GM12878 (cell line): ENCODE measurements at regions not wholly inside any gene's neighbourhood (a gene's known extent, or its start where the extent isn't known, plus 50 kb on each side); places are given as distances from the start of the nearest gene placed in this dataset.

Source experiments
- CEBPZ ChIP-seq: fragments of 150-350 bp; IDR thresholded peaks from 2 replicates; pipeline ENCODE4 v1.6.1; 2016; ENCODE audit warnings: low read depth, low read length
- ELK1 ChIP-seq: IDR thresholded peaks from 2 replicates; pipeline ENCODE4 v1.6.1; 2012; ENCODE audit warnings: low read depth, low read length, improper control_type of control experiment
- FOXM1 ChIP-seq: IDR thresholded peaks from 2 replicates; pipeline ENCODE4 v1.6.1; 2012; ENCODE audit warnings: low read depth, mild to moderate bottlenecking, inconsistent platforms, low read length, moderate library complexity
- GABPA ChIP-seq: IDR thresholded peaks from 2 replicates; pipeline ENCODE4 v1.6.1; 2014; ENCODE audit warnings: antibody characterized with exemption, low read depth, mild to moderate bottlenecking, inconsistent platforms
- IKZF1 ChIP-seq: fragments of 450-650 bp; conservative IDR thresholded peaks from 2 replicates; pipeline ENCODE4 v1.6.1; 2017; ENCODE audit warnings: antibody characterized with exemption, mild to moderate bottlenecking
- KAT2A ChIP-seq: conservative IDR thresholded peaks from 2 replicates; pipeline ENCODE4 v1.6.1; 2011; ENCODE audit warnings: low read depth, low read length; ENCODE audit not compliant: control insufficient read depth
- KDM1A ChIP-seq: fragments of 200-600 bp; sonication (generic); IDR thresholded peaks from 2 replicates; pipeline ENCODE4 v1.6.1; 2016; ENCODE audit warnings: borderline replicate concordance
- MYC ChIP-seq: IDR thresholded peaks from 2 replicates; pipeline ENCODE4 v1.6.1; 2011; ENCODE audit warnings: mild to moderate bottlenecking, low read length, moderate library complexity, inconsistent platforms; ENCODE audit not compliant: insufficient read depth, insufficient replicate concordance, insufficient read length, severe bottlenecking
- NFXL1 ChIP-seq: fragments of 450-650 bp; IDR thresholded peaks from 2 replicates; pipeline ENCODE4 v1.6.1; 2017; ENCODE audit warnings: antibody characterized with exemption, mild to moderate bottlenecking, borderline replicate concordance
- PAX5 ChIP-seq: IDR thresholded peaks from 2 replicates; pipeline ENCODE4 v1.6.1; 2011; ENCODE audit warnings: low read depth, low read length, borderline replicate concordance
- PBX3 ChIP-seq: IDR thresholded peaks from 2 replicates; pipeline ENCODE4 v1.6.1; 2011; ENCODE audit warnings: mild to moderate bottlenecking, low read depth, low read length, moderate library complexity; ENCODE audit not compliant: insufficient replicate concordance
- RCOR1 ChIP-seq: conservative IDR thresholded peaks from 2 replicates; pipeline ENCODE4 v1.6.1; 2012; ENCODE audit warnings: low read depth, low read length, improper control_type of control experiment
- SKIL ChIP-seq: fragments of 450-650 bp; IDR thresholded peaks from 2 replicates; pipeline ENCODE4 v1.6.1; 2017; ENCODE audit warnings: mild to moderate bottlenecking, low read depth, inconsistent platforms; ENCODE audit not compliant: poor library complexity, severe bottlenecking
- SMC3 ChIP-seq: IDR thresholded peaks from 2 replicates; pipeline ENCODE4 v1.6.1; 2011; ENCODE audit warnings: low read length, improper control_type of control experiment, borderline replicate concordance
- STAT3 ChIP-seq: IDR thresholded peaks from 2 replicates; pipeline ENCODE4 v1.6.1; 2011; ENCODE audit warnings: low read depth, low read length, improper control_type of control experiment
- WRNIP1 ChIP-seq: IDR thresholded peaks from 2 replicates; pipeline ENCODE4 v1.6.1; 2011; ENCODE audit warnings: low read depth, low read length, improper control_type of control experiment, borderline replicate concordance
- ZBED1 ChIP-seq: IDR thresholded peaks from 2 replicates; pipeline ENCODE4 v1.6.1; 2016; ENCODE audit warnings: borderline replicate concordance
- TF ChIP-seq, protein P1 (sequence below): fragments of 450-650 bp; IDR thresholded peaks from 2 replicates; pipeline ENCODE4 v1.6.1; 2016; ENCODE audit warnings: mild to moderate bottlenecking
- TF ChIP-seq, protein P2 (sequence below): fragments of 150-350 bp; IDR thresholded peaks from 2 replicates; pipeline ENCODE4 v1.6.1; 2014; ENCODE audit warnings: mild to moderate bottlenecking, low read depth, low read length

- TF ChIP-seq SKIL (no peak), IKZF1 (peak; percentile 65), PBX3 (no peak), FOXM1 (no peak), ELK1 (no peak), RCOR1 (no peak), CEBPZ (no peak), GABPA (no peak), MYC (no peak), NFXL1 (no peak), STAT3 (no peak), KAT2A (no peak), KDM1A (no peak), PAX5 (no peak), SMC3 (no peak; the same call in 1 of the 2 replicates), WRNIP1 (no peak), ZBED1 (no peak)
- TF ChIP-seq, protein P1, sequence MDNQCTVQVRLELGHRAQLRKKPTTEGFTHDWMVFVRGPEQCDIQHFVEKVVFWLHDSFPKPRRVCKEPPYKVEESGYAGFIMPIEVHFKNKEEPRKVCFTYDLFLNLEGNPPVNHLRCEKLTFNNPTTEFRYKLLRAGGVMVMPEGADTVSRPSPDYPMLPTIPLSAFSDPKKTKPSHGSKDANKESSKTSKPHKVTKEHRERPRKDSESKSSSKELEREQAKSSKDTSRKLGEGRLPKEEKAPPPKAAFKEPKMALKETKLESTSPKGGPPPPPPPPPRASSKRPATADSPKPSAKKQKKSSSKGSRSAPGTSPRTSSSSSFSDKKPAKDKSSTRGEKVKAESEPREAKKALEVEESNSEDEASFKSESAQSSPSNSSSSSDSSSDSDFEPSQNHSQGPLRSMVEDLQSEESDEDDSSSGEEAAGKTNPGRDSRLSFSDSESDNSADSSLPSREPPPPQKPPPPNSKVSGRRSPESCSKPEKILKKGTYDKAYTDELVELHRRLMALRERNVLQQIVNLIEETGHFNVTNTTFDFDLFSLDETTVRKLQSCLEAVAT: no peak
- TF ChIP-seq, protein P2, sequence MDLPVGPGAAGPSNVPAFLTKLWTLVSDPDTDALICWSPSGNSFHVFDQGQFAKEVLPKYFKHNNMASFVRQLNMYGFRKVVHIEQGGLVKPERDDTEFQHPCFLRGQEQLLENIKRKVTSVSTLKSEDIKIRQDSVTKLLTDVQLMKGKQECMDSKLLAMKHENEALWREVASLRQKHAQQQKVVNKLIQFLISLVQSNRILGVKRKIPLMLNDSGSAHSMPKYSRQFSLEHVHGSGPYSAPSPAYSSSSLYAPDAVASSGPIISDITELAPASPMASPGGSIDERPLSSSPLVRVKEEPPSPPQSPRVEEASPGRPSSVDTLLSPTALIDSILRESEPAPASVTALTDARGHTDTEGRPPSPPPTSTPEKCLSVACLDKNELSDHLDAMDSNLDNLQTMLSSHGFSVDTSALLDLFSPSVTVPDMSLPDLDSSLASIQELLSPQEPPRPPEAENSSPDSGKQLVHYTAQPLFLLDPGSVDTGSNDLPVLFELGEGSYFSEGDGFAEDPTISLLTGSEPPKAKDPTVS: no peak
These were observed 52.2 kb upstream of the CAB39 start (continued) for GRCh38 chr2:230660294-230661060.
